AG10803 (cell line): ENCODE measurements at regions not wholly inside any gene's neighbourhood (a gene's known extent, or its start where the extent isn't known, plus 50 kb on each side); places are given as distances from the start of the nearest gene placed in this dataset.

Experiments
- DNase-seq: peaks from one replicate; pipeline ENCODE4 v3.0.0; 2010; ENCODE audit warnings: low read depth
- H3K4me3 ChIP-seq: 2 replicates; pipeline ENCODE4 v1.5.1; 2011; ENCODE audit warnings: mild to moderate bottlenecking, low read length, control low read depth
- TF ChIP-seq, protein P1 (sequence below): conservative IDR thresholded peaks from 2 replicates; pipeline ENCODE4 v1.5.1; 2011; ENCODE audit warnings: mild to moderate bottlenecking, low read length, control low read depth, inconsistent platforms

DNA sequence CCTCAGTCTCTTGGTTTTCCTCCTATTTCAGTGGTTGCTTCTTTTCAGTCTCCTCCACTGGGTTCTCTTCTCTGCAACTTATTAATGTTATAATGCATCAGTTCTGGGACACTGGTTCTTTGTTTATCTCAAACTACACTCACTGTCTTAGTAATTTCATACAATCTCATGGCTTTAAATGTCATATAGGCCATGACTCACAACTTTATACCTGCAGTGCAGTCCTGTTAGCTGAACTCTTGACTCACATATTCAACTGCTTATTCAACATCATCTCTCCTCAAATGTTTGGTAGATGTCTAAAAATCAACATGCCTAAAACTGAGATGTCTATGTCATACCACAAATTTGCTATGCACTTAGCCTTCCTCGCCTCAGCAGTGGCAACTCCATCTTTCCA lies 101.2 kb upstream of the PALS2 start:
- TF ChIP-seq, protein P1, sequence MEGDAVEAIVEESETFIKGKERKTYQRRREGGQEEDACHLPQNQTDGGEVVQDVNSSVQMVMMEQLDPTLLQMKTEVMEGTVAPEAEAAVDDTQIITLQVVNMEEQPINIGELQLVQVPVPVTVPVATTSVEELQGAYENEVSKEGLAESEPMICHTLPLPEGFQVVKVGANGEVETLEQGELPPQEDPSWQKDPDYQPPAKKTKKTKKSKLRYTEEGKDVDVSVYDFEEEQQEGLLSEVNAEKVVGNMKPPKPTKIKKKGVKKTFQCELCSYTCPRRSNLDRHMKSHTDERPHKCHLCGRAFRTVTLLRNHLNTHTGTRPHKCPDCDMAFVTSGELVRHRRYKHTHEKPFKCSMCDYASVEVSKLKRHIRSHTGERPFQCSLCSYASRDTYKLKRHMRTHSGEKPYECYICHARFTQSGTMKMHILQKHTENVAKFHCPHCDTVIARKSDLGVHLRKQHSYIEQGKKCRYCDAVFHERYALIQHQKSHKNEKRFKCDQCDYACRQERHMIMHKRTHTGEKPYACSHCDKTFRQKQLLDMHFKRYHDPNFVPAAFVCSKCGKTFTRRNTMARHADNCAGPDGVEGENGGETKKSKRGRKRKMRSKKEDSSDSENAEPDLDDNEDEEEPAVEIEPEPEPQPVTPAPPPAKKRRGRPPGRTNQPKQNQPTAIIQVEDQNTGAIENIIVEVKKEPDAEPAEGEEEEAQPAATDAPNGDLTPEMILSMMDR = no peak
- no peak overlapping the region for H3K4me3 ChIP-seq
- DNase-seq = no peak

DNA sequence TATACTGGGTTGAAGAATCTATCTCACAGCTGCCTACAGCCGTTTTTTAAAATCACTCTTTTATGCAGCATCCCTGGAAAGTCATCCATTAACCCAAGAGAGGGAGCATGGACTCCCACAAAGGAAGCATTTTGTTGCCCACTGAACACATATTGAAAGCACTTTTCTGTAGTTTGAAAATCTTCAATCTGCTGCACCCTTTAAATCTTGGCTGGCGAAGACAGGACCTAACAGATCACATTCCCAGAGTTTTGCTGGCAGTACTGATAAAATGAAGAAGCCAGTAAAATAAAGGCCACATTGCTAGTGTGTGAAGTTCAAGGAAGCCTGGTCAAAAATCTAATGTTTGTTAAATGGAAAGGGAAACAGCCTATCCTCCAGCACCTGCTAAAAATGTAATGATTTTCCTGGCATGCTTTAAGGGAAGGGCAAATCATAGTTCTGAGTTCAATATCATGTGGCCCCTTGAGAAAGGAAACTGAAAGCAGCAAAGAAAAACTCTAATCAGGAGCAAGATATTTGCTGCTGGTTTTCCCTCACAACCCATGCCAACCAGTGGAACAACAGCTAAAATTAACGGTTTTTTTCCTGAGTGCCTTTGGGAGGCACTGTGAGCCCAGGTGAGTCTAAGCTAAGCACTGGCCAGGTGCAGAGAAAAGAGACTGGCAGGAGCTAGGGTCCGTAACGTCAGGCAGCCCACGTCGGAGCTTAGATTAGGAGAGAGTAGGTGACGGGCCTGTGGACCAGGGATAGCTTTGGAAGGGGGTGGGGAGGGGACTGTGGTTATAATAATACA lies 97.9 kb upstream of the PALS2 start:
- no peak overlapping the region for H3K4me3 ChIP-seq
- DNase-seq = no peak
- TF ChIP-seq, protein P1 = no peak

DNA sequence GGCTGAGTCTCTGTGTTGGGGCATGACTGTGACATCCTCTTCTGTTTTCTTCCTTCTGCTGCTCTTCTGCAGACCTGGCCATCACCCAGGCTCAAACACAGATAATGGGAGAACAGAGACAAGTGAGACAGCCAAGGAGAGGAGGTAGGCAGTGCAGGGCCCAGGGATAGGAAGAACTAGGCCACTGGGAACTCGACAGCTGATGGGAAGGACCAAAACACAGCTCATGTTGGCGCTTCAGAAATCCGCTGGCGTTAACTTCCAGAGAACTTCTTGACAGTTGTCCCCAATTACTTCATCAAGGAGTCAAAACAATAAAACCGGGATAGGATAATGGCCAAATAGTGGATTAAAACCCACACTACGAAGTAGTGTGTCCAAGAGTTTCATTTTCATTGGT lies 97.0 kb upstream of the PALS2 start:
- no peak overlapping the region for H3K4me3 ChIP-seq
- no peak for DNase-seq
- TF ChIP-seq, protein P1 = no peak

DNA sequence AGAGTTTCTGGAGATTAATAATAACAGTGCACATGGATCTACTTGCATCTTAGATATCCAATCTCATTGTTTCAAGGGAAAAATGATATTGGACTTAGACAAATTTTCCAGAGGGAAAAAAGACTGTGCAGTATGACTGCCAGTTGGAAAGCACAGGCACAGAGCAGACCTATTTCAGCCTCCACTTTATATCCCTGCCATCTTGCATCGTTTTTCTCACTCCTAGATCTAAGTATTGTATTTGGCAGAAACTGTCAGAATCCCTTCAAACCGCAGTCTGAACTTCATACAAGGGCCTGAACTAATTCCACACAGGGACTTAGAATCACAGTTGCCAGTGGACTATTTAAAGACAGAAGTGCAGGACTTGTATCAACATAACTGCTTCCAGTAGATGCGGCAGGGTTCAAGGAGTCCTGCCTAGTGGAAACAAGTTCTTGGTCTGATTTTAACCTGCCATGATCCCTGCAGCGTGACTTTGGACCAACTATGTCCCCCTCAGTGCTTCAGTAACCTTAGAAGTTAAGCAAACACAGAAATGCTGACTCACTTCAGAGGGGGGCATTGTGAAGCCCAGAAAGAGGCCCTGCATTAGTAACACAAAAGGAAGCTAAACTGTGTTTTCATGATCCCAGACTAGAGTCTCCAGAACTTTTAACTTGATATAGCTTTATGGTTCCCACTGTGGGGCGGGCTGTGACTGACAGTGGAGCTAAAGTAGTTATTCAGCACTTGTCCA lies 95.7 kb upstream of the PALS2 start:
- no peak overlapping the region for H3K4me3 ChIP-seq
- peak; percentile 70 for DNase-seq
- TF ChIP-seq, protein P1 = no peak

DNA sequence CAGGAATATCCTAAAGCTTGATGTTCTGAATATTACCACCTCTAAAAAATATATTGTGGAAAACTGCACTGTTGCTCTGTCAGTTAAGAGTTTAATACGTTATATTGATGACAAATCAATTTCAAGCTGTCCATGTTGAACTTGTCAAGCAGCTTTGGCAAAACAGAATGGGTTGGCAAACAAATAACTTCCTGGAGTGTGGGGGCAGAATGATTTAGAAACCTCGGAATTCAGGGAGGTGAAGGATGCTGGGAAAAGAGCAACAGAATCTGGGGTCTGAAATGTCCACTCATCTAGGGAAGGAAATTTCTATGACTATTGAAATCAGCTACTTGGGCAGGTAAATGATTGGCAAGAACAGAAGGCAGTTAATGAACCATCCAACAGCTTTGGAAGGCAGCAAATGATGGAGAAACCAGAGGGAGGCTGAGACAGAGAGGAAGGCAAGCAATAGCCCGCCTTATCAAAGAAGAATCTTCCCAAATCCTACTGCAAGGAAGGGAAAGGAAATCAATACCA lies 95.1 kb upstream of the PALS2 start:
- TF ChIP-seq, protein P1 = no peak
- no peak for DNase-seq
- H3K4me3 ChIP-seq = no peak overlapping the region

DNA sequence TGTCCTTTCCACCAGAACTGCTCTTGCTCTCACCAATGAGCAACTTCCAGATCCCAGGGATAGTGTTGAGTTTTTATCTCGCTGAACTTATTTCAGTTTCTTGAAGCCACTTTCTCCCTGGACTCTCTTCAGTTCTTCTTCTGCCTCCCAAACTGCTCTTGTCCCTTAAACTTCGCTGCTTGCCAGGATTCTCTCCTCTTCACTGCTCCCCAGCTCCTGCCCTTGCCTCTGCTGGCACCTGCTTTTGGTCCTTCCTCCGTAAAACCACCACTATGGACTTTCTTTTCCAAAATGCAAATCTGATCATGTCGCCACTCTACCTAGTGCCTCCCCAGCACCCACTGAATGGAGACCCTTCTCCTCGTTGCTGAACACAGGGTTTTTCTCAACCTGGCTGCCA lies 92.8 kb upstream of the PALS2 start:
- DNase-seq = no peak
- TF ChIP-seq, protein P1 = no peak
- H3K4me3 ChIP-seq = no peak overlapping the region

DNA sequence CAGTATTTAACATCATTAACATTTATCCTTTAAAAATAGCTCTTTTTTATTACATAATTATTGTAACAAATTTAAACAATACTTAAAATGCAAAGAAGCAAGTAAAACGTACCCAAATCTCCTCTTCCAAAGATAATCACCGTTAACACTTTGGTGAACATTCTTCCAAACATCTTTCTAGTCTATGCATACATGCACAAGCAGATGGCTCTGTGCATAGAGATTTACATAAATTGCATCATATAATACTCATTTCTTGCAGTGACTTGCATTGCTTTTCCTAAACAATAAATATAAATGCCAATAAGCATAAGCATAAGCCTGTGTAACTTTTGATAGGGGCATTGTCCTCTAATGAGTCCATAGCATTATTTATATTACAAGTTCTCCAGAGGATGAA lies 89.4 kb upstream of the PALS2 start:
- TF ChIP-seq, protein P1 = no peak
- no peak overlapping the region for H3K4me3 ChIP-seq
- no peak for DNase-seq
